GM23338 (cell line): ENCODE measurements at regions not wholly inside any gene's neighbourhood (a gene's known extent, or its start where the extent isn't known, plus 50 kb on each side); places are given as distances from the start of the nearest gene placed in this dataset.

Experiments
- ATAC-seq: fragments of 200-7000 bp; cut with Tn5 transposase; 3 replicates; pipeline ENCODE4 v1.9.1; 2020
- DNase-seq: peaks from one replicate; pipeline ENCODE4 v3.0.0-alpha.2; 2015; ENCODE audit warnings: low spot score
- H2AFZ ChIP-seq: fragments of 200-600 bp; sonication (generic); 2 replicates; pipeline ENCODE4 v1.8.0; 2016; ENCODE audit warnings: antibody characterized with exemption, mild to moderate bottlenecking, moderate library complexity
- H3F3A ChIP-seq: fragments of 200-600 bp; sonication (generic); replicated peaks from 2 replicates; pipeline ENCODE4 v1.8.0; 2017; ENCODE audit warnings: antibody characterized with exemption, mixed run types, low read depth
- H3K27ac ChIP-seq: fragments of 200-600 bp; sonication (generic); 2 replicates; pipeline ENCODE4 v1.6.1; 2016; ENCODE audit warnings: low read depth
- H3K27me3 ChIP-seq: fragments of 200-600 bp; sonication (generic); 2 replicates; pipeline ENCODE4 v1.8.0; 2016; ENCODE audit warnings: mild to moderate bottlenecking, mixed run types, moderate library complexity; ENCODE audit not compliant: insufficient read depth
- H3K36me3 ChIP-seq: fragments of 200-600 bp; sonication (generic); 2 replicates; pipeline ENCODE4 v1.8.0; 2016; ENCODE audit warnings: mild to moderate bottlenecking; ENCODE audit not compliant: insufficient read depth
- H3K4me1 ChIP-seq: fragments of 200-600 bp; sonication (generic); 2 replicates; pipeline ENCODE4 v1.8.0; 2016; ENCODE audit warnings: mild to moderate bottlenecking, moderate library complexity; ENCODE audit not compliant: insufficient read depth
- H3K4me2 ChIP-seq: fragments of 200-600 bp; sonication (generic); 2 replicates; pipeline ENCODE4 v1.7.1; 2017; ENCODE audit warnings: mixed run types
- H3K4me3 ChIP-seq: fragments of 200-600 bp; sonication (generic); 2 replicates; pipeline ENCODE4 v1.6.1; 2016; ENCODE audit warnings: mixed run types
- H3K79me2 ChIP-seq: fragments of 200-600 bp; sonication (generic); replicated peaks from 2 replicates; pipeline ENCODE4 v1.8.0; 2017; ENCODE audit warnings: mild to moderate bottlenecking; ENCODE audit not compliant: insufficient read depth
- H3K9me2 ChIP-seq: fragments of 200-600 bp; sonication (generic); 2 replicates; pipeline ENCODE4 v1.8.0; 2017; ENCODE audit not compliant: insufficient read depth
- H4K20me1 ChIP-seq: fragments of 200-600 bp; sonication (generic); replicated peaks from 2 replicates; pipeline ENCODE4 v1.8.0; 2017; ENCODE audit warnings: mild to moderate bottlenecking; ENCODE audit not compliant: insufficient read depth
- H3K27ac Mint-ChIP-seq: 2 replicates; pipeline ENCODE4 v1.8.0; 2020; ENCODE audit warnings: inconsistent platforms, mild to moderate bottlenecking, moderate library complexity, mixed read lengths
- H3K27me3 Mint-ChIP-seq: 3 replicates; pipeline ENCODE4 v1.8.0; 2022; ENCODE audit warnings: low read depth, mild to moderate bottlenecking, moderate library complexity, mixed read lengths, inconsistent platforms; ENCODE audit not compliant: insufficient read depth, poor library complexity
- H3K36me3 Mint-ChIP-seq: 3 replicates; pipeline ENCODE4 v1.8.0; 2021; ENCODE audit warnings: low read depth, mild to moderate bottlenecking, inconsistent platforms, moderate library complexity, mixed read lengths
- H3K4me1 Mint-ChIP-seq: 3 replicates; pipeline ENCODE4 v1.8.0; 2020; ENCODE audit warnings: mild to moderate bottlenecking, inconsistent platforms, mixed read lengths
- H3K4me3 Mint-ChIP-seq: 3 replicates; pipeline ENCODE4 v1.8.0; 2021; ENCODE audit warnings: moderate library complexity, mild to moderate bottlenecking, inconsistent platforms, mixed read lengths
- H3K9me3 Mint-ChIP-seq: 3 replicates; pipeline ENCODE4 v1.8.0; 2020; ENCODE audit warnings: moderate library complexity, mild to moderate bottlenecking, inconsistent platforms, mixed read lengths
- CREB1 ChIP-seq: fragments of 250-450 bp; sonication (Bioruptor Pico); IDR thresholded peaks from 2 replicates; pipeline ENCODE4 v1.5.0; 2020; ENCODE audit warnings: low read depth, mild to moderate bottlenecking, moderate library complexity
- JUNB ChIP-seq: IDR thresholded peaks from one replicate; pipeline ENCODE4 v1.6.1; 2016; ENCODE audit warnings: antibody characterized with exemption; ENCODE audit not compliant: unreplicated experiment
- NANOG ChIP-seq: IDR thresholded peaks from 2 replicates; pipeline ENCODE4 v1.6.1; 2016; ENCODE audit warnings: antibody characterized with exemption, borderline replicate concordance
- POLR2AphosphoS5 ChIP-seq: IDR thresholded peaks from 2 replicates; pipeline ENCODE4 v1.6.1; 2016; ENCODE audit warnings: antibody characterized with exemption, low read depth
- STAT1 ChIP-seq: IDR thresholded peaks from one replicate; pipeline ENCODE4 v1.6.1; 2016; ENCODE audit warnings: antibody characterized with exemption; ENCODE audit not compliant: unreplicated experiment
- ZNF331 ChIP-seq: fragments of 250-450 bp; sonication (Bioruptor Pico); IDR thresholded peaks from 2 replicates; pipeline ENCODE4 v1.5.0; 2020; ENCODE audit warnings: low read depth, mild to moderate bottlenecking, moderate library complexity
- ZNF462 ChIP-seq: fragments of 250-450 bp; sonication (Bioruptor Pico); IDR thresholded peaks from 2 replicates; pipeline ENCODE4 v1.5.0; 2020; ENCODE audit warnings: mild to moderate bottlenecking, moderate library complexity

DNA sequence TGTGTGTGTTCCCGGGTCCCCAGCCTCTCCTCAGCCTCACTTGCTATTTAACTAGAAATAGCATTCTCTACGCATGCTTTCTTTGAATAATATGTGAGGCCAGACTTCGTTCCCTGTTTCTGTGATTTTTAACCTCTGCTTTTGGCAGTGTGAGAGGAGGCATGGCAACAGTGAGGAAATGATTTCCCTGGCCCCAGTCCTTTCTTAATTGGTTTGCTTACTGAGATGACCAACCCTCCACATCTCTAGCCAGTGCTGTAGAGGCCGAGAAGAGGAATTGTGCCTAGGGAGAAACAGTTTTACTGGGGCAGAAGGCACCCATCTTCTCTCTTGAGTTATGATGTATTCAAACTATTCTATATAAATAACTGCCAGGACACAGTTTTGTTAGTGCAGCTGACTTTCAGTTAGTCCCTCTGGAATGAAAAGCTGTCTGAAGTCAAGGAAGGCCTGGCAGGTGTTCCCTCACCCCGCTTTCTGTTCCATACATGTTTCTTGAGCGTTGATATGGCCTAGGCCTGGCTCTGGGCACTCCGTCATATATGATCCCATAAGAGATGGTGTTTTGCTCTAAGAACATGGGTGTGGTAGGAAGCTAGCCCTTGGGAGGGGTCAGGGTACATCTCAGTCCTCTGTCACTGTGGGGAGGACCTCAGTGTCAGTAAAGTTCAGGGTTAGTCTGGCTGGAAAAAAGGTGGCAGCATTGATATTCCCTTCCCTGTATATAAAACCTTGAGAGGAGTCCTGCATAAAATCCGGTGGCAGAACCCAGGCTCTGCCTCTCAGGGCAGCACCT is 73.7 kb upstream of the NPAS1 start:
- peaks cover 41% of the 10 kb centered on the region for H3K79me2 ChIP-seq
- ATAC-seq, result no peak

More for the DNA sequence above, 73.7 kb upstream of the NPAS1 start:
- Histone ChIP-seq H3K36me3 (peaks cover 9% of the 10 kb centered on the region), H3K27ac (peak overlapping the region; percentile 63; the same call in 1 of the 2 replicates), H3K4me1 (peaks cover 20% of the 10 kb centered on the region), H3K9me2 (no peaks in the 10 kb centered on the region), H4K20me1 (peaks cover 18% of the 10 kb centered on the region), H2AFZ (no peak overlapping the region), H3K27me3 (no peaks in the 10 kb centered on the region), H3K4me3 (no peak overlapping the region), H3K4me2 (no peak overlapping the region), H3F3A (0 out of 2 replicates have a peak, but pooled peaks cover 9% of the 10 kb centered on the region)
- DNase-seq, result no peak
- H3K4me1 Mint-ChIP-seq, result peaks cover 20% of the 10 kb centered on the region
- no peak overlapping the region for H3K4me3 Mint-ChIP-seq
- H3K27ac Mint-ChIP-seq, result no peak overlapping the region
- H3K27me3 Mint-ChIP-seq, result peaks cover 3% of the 10 kb centered on the region
- H3K9me3 Mint-ChIP-seq, result no peaks in the 10 kb centered on the region; the same call in 2 of the 3 replicates
- peaks cover 39% of the 10 kb centered on the region for H3K36me3 Mint-ChIP-seq
- TF ChIP-seq CREB1 (CRISPR knock-in tag) (no peak), NANOG (no peak), ZNF331 (CRISPR knock-in tag) (no peak), JUNB (no peak), POLR2AphosphoS5 (no peak), ZNF462 (no peak), STAT1 (no peak)
